ENCODE measurements at regions not wholly inside any gene's neighbourhood (a gene's known extent, or its start where the extent isn't known, plus 50 kb on each side); places are given as distances from the start of the nearest gene placed in this dataset.

DNA sequence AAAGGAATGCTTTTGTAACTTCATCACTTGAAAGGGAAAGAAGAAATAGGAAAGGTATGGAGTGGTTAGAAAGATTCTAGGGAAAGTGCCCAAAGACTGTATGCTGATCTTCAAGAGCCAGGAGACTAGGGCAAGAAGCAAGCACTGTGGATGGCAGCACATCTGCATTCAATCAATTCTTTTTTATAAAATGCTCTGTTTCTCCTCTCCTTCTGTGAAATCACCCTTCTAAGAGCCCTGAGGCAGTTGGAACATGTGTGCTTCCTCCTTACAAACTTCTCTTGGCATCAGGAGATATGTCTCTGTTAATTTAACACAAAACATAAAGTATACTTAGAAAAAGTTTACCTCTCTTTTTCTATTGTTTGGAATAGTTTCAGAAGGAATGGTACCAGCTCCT is 1162.2 kb upstream of the GJE1 start:
- Histone ChIP-seq H3K27me3 (replicated peaks; ENCODE audit: insufficient read depth, low read length) (no peaks in the 10 kb centered on the region), H3K4me1 (ENCODE audit: low read length) (no peaks in the 10 kb centered on the region), H3K4me2 (ENCODE audit: low read depth, low read length) (no peak overlapping the region), H3K4me3 (ENCODE audit: low read length) (no peak overlapping the region), H3K79me2 (ENCODE audit: low read length) (no peaks in the 10 kb centered on the region), H2AFZ (ENCODE audit: low read length) (no peak overlapping the region), H3F3A (ENCODE audit: insufficient read depth, low read length) (no peaks in the 10 kb centered on the region), H3K36me3 (replicated peaks; ENCODE audit: insufficient read depth, low read length) (no peaks in the 10 kb centered on the region), H4K20me1 (ENCODE audit: insufficient read depth, low read length) (no peaks in the 10 kb centered on the region), H3K9me2 (replicated peaks; ENCODE audit: insufficient read depth, low read length) (no peaks in the 10 kb centered on the region), H3K9me3 (replicated peaks; ENCODE audit: insufficient read depth, low read length) (no peaks in the 10 kb centered on the region), H3K9ac (ENCODE audit: low read length) (no peak overlapping the region), H3K27ac (ENCODE audit: low read length) (no peak overlapping the region)
- TF ChIP-seq, protein P1, sequence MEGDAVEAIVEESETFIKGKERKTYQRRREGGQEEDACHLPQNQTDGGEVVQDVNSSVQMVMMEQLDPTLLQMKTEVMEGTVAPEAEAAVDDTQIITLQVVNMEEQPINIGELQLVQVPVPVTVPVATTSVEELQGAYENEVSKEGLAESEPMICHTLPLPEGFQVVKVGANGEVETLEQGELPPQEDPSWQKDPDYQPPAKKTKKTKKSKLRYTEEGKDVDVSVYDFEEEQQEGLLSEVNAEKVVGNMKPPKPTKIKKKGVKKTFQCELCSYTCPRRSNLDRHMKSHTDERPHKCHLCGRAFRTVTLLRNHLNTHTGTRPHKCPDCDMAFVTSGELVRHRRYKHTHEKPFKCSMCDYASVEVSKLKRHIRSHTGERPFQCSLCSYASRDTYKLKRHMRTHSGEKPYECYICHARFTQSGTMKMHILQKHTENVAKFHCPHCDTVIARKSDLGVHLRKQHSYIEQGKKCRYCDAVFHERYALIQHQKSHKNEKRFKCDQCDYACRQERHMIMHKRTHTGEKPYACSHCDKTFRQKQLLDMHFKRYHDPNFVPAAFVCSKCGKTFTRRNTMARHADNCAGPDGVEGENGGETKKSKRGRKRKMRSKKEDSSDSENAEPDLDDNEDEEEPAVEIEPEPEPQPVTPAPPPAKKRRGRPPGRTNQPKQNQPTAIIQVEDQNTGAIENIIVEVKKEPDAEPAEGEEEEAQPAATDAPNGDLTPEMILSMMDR (IDR thresholded peaks at IDR 0.05; ENCODE audit: low read length), result no peak
- TF ChIP-seq EZH2phosphoT487 (IDR thresholded peaks at IDR 0.05; ENCODE audit: low read length), result no peak
- TF ChIP-seq EZH2 (optimal IDR thresholded peaks at IDR 0.05; ENCODE audit: low read depth, low read length), result no peak
- no peak for DNase-seq

DNA sequence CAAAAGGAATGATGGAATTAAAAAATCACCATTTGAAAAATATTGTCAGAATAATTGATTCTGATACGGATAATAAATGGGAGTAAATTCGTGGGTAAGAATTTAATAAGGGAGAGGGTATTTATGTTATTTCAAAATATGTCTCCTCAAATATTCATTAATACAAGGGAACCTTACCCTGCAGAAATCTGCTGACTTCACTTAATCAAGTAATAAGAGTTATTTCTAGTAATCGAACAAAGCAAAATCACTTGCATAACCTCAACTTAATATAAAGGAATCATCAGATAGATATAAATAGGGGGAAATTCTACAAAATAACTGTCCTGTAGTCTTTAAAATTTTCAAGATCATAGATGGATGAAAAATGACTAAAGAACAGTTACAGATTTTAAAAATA is 1164.7 kb upstream of the GJE1 start:
- Histone ChIP-seq H3K4me2 (ENCODE audit: low read depth, low read length) (no peak overlapping the region), H3K27ac (ENCODE audit: low read length) (no peak overlapping the region), H2AFZ (ENCODE audit: low read length) (no peak overlapping the region), H3K9ac (ENCODE audit: low read length) (no peak overlapping the region), H3K9me3 (replicated peaks; ENCODE audit: insufficient read depth, low read length) (no peaks in the 10 kb centered on the region), H3K27me3 (replicated peaks; ENCODE audit: insufficient read depth, low read length) (no peaks in the 10 kb centered on the region), H3K36me3 (replicated peaks; ENCODE audit: insufficient read depth, low read length) (no peaks in the 10 kb centered on the region), H3K79me2 (ENCODE audit: low read length) (no peaks in the 10 kb centered on the region), H3F3A (ENCODE audit: insufficient read depth, low read length) (no peaks in the 10 kb centered on the region), H3K9me2 (replicated peaks; ENCODE audit: insufficient read depth, low read length) (no peaks in the 10 kb centered on the region), H3K4me3 (ENCODE audit: low read length) (no peak overlapping the region), H3K4me1 (ENCODE audit: low read length) (no peaks in the 10 kb centered on the region), H4K20me1 (ENCODE audit: insufficient read depth, low read length) (no peaks in the 10 kb centered on the region)
- DNase-seq, result no peak
- TF ChIP-seq, protein P1 (IDR thresholded peaks at IDR 0.05; ENCODE audit: low read length), result no peak
- TF ChIP-seq EZH2phosphoT487 (IDR thresholded peaks at IDR 0.05; ENCODE audit: low read length), result no peak
- TF ChIP-seq EZH2 (optimal IDR thresholded peaks at IDR 0.05; ENCODE audit: low read depth, low read length), result no peak

DNA sequence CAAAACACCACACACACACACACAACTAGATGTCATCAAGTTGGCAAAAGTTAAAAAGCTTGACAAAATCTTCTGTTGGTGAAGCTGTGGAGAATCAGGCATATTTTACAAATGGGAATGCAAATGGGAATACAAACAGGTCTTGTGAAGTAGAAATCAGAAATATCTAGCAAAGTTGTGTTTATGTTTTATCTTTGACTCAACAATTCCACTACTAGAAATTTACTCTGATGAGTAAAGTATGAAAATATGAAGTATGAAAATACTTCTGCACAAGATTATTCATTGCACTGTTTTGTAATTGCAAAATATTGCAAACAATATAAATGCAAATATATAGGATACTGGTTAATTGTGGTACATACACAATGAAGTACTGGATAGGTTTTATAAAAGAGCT is 1166.0 kb upstream of the GJE1 start:
- no peaks in the 10 kb centered on the region for H4K20me1 ChIP-seq (ENCODE audit: insufficient read depth, low read length)
- H2AFZ ChIP-seq (ENCODE audit: low read length), result no peak overlapping the region
- DNase-seq, result no peak
- H3K27ac ChIP-seq (ENCODE audit: low read length), result no peak overlapping the region
- H3K9me2 ChIP-seq (replicated peaks; ENCODE audit: insufficient read depth, low read length), result no peaks in the 10 kb centered on the region
- no peaks in the 10 kb centered on the region for H3K79me2 ChIP-seq (ENCODE audit: low read length)
- no peak overlapping the region for H3K9ac ChIP-seq (ENCODE audit: low read length)
- H3K36me3 ChIP-seq (replicated peaks; ENCODE audit: insufficient read depth, low read length), result no peaks in the 10 kb centered on the region
- H3K27me3 ChIP-seq (replicated peaks; ENCODE audit: insufficient read depth, low read length), result no peaks in the 10 kb centered on the region
- H3K4me2 ChIP-seq (ENCODE audit: low read depth, low read length), result no peak overlapping the region
- H3K9me3 ChIP-seq (replicated peaks; ENCODE audit: insufficient read depth, low read length), result no peaks in the 10 kb centered on the region
- H3K4me3 ChIP-seq (ENCODE audit: low read length), result no peak overlapping the region
- no peaks in the 10 kb centered on the region for H3F3A ChIP-seq (ENCODE audit: insufficient read depth, low read length)
- H3K4me1 ChIP-seq (ENCODE audit: low read length), result no peaks in the 10 kb centered on the region
- TF ChIP-seq EZH2phosphoT487 (IDR thresholded peaks at IDR 0.05; ENCODE audit: low read length) (no peak), EZH2 (optimal IDR thresholded peaks at IDR 0.05; ENCODE audit: low read depth, low read length) (no peak)
- TF ChIP-seq, protein P1 (IDR thresholded peaks at IDR 0.05; ENCODE audit: low read length), result no peak
